DOHH2 (cell line): ENCODE measurements at regions not wholly inside any gene's neighbourhood (a gene's known extent, or its start where the extent isn't known, plus 50 kb on each side); places are given as distances from the start of the nearest gene placed in this dataset.

ENCODE experiments used
- CTCF ChIP-seq: fragments of 200-600 bp; sonication (generic); IDR thresholded peaks from one replicate; pipeline ENCODE4 v1.5.1; 2014; ENCODE audit warnings: antibody characterized with exemption, mild to moderate bottlenecking, low read depth, low read length; ENCODE audit not compliant: poor library complexity, severe bottlenecking
- EZH2phosphoT487 ChIP-seq: fragments of 200-600 bp; sonication (generic); IDR thresholded peaks from 2 replicates; pipeline ENCODE4 v1.6.1; 2017; ENCODE audit warnings: borderline replicate concordance, mild to moderate bottlenecking, antibody characterized with exemption, low read length, moderate library complexity, mixed read lengths

- TF ChIP-seq CTCF (no peak), EZH2phosphoT487 (no peak)
These were observed 279.2 kb downstream of the EDEM1 start for GRCh38 chr3:5466717-5467116.
